Fibroblast of mammary gland (primary cell): ENCODE measurements at regions not wholly inside any gene's neighbourhood (a gene's known extent, or its start where the extent isn't known, plus 50 kb on each side); places are given as distances from the start of the nearest gene placed in this dataset.
A peak's percentile ranks its signal among the peaks of the same experiment; 100 is the strongest.

Experiments used
- DNase-seq: peaks from one replicate; pipeline ENCODE4 v3.0.0-alpha.2; 2010; ENCODE audit warnings: low read depth
- H3K4me3 ChIP-seq: 2 replicates; pipeline ENCODE4 v1.5.1; 2011; ENCODE audit warnings: low read depth, mild to moderate bottlenecking, low read length, moderate library complexity; ENCODE audit not compliant: control insufficient read depth
- CTCF ChIP-seq: conservative IDR thresholded peaks from 2 replicates; pipeline ENCODE4 v1.5.1; 2011; ENCODE audit warnings: low read depth, low read length, inconsistent platforms; ENCODE audit not compliant: control insufficient read depth, insufficient read depth

- H3K4me3 ChIP-seq, result no peak overlapping the region
- TF ChIP-seq CTCF, result no peak
- peak; percentile 98 for DNase-seq
Observed at GRCh38 chr2:67565761-67566160, 168.6 kb downstream of the ETAA1 start.

GRCh38 chr2:67566285-67566684 is 169.2 kb downstream of the ETAA1 start:
- no peak for TF ChIP-seq CTCF
- H3K4me3 ChIP-seq, result no peak overlapping the region
- peak; percentile 42 for DNase-seq

- DNase-seq, result peak; percentile 77
- H3K4me3 ChIP-seq, result no peak overlapping the region
- no peak for TF ChIP-seq CTCF
Observed at GRCh38 chr2:67566958-67567635, 170.0 kb downstream of the ETAA1 start.

GRCh38 chr2:67567886-67568285 is 170.8 kb downstream of the ETAA1 start:
- no peak for TF ChIP-seq CTCF
- H3K4me3 ChIP-seq, result no peak overlapping the region
- DNase-seq, result peak; percentile 71

GRCh38 chr2:67570611-67571010 is 173.5 kb downstream of the ETAA1 start:
- H3K4me3 ChIP-seq, result no peak overlapping the region
- DNase-seq, result no peak
- no peak for TF ChIP-seq CTCF

GRCh38 chr2:67571785-67572718 is 174.9 kb downstream of the ETAA1 start:
- DNase-seq, result peak; percentile 85
- no peak overlapping the region for H3K4me3 ChIP-seq
- no peak for TF ChIP-seq CTCF
